Ishikawa (cell line): ENCODE measurements at regions not wholly inside any gene's neighbourhood (a gene's known extent, or its start where the extent isn't known, plus 50 kb on each side); places are given as distances from the start of the nearest gene placed in this dataset.

Experiments
- EP300 ChIP-seq: IDR thresholded peaks from 2 replicates; pipeline ENCODE4 v1.6.1; 2012; ENCODE audit warnings: borderline replicate concordance
- REST ChIP-seq: IDR thresholded peaks from 2 replicates; pipeline ENCODE4 v1.6.1; 2012; ENCODE audit warnings: low read depth, mild to moderate bottlenecking
- ZBTB7A ChIP-seq: IDR thresholded peaks from 2 replicates; pipeline ENCODE4 v1.6.1; 2012; ENCODE audit warnings: low read depth

DNA sequence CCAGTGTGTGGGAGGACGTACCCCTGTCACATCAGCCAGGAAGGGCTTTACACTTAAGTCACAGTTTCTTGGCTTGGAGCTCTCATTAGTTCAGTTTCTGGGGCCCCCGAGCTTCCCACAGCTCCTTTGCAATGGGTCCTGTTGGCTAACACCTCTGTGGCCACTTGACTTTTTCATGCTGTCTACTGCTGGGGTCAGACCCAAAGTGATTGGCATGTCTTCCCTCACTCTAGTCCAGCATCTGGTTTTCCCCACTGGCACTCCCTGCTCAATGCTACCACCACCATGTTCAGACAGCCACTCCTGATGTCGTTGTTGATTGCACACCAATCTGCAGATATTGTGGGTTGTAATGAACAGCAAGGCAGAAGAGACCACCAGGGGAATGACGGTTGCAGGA lies 379.0 kb downstream of the FOXO1 start:
- TF ChIP-seq EP300: no peak
- no peak for TF ChIP-seq REST
- TF ChIP-seq ZBTB7A: no peak
